SK-N-SH (cell line): ENCODE measurements at regions not wholly inside any gene's neighbourhood (a gene's known extent, or its start where the extent isn't known, plus 50 kb on each side); places are given as distances from the start of the nearest gene placed in this dataset.

ENCODE experiments used
- CTCF ChIP-seq: fragments of 200-600 bp; sonication (generic); IDR thresholded peaks from 2 replicates; pipeline ENCODE4 v1.6.1; 2017; ENCODE audit warnings: antibody characterized with exemption, mild to moderate bottlenecking, moderate library complexity
- EP300 ChIP-seq, 2 experiments: IDR thresholded peaks; 2 replicates each; pipeline versions ENCODE4 v1.4.0 to v1.6.1; 2012; ENCODE audit warnings: borderline replicate concordance in 1 of 2, low read depth in 1 of 2, low read length in 1 of 2
- FOXM1 ChIP-seq: IDR thresholded peaks from 2 replicates; pipeline ENCODE4 v1.4.0; 2012; ENCODE audit warnings: low read depth, mild to moderate bottlenecking
- GABPA ChIP-seq: IDR thresholded peaks from 2 replicates; pipeline ENCODE4 v1.4.0; 2012; ENCODE audit warnings: low read depth, mild to moderate bottlenecking
- GATA2 ChIP-seq: sonication (generic); formaldehyde crosslinking; IDR thresholded peaks from 2 replicates; pipeline ENCODE4 v1.5.0; 2020; ENCODE audit warnings: mild to moderate bottlenecking, missing genetic modification reagents
- JUND ChIP-seq: IDR thresholded peaks from 2 replicates; pipeline ENCODE4 v1.4.0; 2012
- MXI1 ChIP-seq: IDR thresholded peaks from 2 replicates; pipeline ENCODE4 v1.6.1; 2012; ENCODE audit warnings: mild to moderate bottlenecking, low read depth, low read length, improper control_type of control experiment
- NFIC ChIP-seq: IDR thresholded peaks from 2 replicates; pipeline ENCODE4 v1.4.0; 2012; ENCODE audit warnings: borderline replicate concordance
- PBX3 ChIP-seq: IDR thresholded peaks from 2 replicates; pipeline ENCODE4; 2012
- RAD21 ChIP-seq: IDR thresholded peaks from 2 replicates; pipeline ENCODE4 v1.6.1; 2012; ENCODE audit warnings: mild to moderate bottlenecking, low read length
- SMC3 ChIP-seq: IDR thresholded peaks from 2 replicates; pipeline ENCODE4 v1.6.1; 2012; ENCODE audit warnings: low read depth, low read length, improper control_type of control experiment
- YY1 ChIP-seq: IDR thresholded peaks from 2 replicates; pipeline ENCODE4 v1.4.0; 2012; ENCODE audit warnings: low read depth, mild to moderate bottlenecking
- TF ChIP-seq, protein P1 (sequence below): IDR thresholded peaks from 2 replicates; pipeline ENCODE4 v1.4.0; 2012; ENCODE audit warnings: low read depth

GRCh38 chr7:155361947-155362346 lies 64.3 kb downstream of the INSIG1 start:
- no peak for TF ChIP-seq YY1
- no peak for TF ChIP-seq CTCF
- TF ChIP-seq, protein P1, sequence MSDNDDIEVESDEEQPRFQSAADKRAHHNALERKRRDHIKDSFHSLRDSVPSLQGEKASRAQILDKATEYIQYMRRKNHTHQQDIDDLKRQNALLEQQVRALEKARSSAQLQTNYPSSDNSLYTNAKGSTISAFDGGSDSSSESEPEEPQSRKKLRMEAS: no peak
- no peak for TF ChIP-seq JUND
- no peak for TF ChIP-seq PBX3
- no peak for TF ChIP-seq FOXM1
- TF ChIP-seq EP300 (IDR thresholded peaks at IDR 0.05; ENCODE audit: borderline replicate concordance in 1 of 2, low read depth in 1 of 2, low read length in 1 of 2): no peak
- no peak for TF ChIP-seq GATA2 (CRISPR knock-in tag)
- TF ChIP-seq MXI1: no peak
- TF ChIP-seq SMC3: no peak
- no peak for TF ChIP-seq NFIC
- TF ChIP-seq GABPA: no peak
- no peak for TF ChIP-seq RAD21
